Peyer's patch (tissue), 4 donors: ENCODE measurements at regions not wholly inside any gene's neighbourhood (a gene's known extent, or its start where the extent isn't known, plus 50 kb on each side); places are given as distances from the start of the nearest gene placed in this dataset.

Source experiments
- POLR2A ChIP-seq, 2 donors: fragments of 450-650 bp; IDR thresholded peaks; one replicate each; pipeline ENCODE4 v1.5.1; 2017; ENCODE audit warnings: antibody characterized with exemption in 2 of 2, mild to moderate bottlenecking in 2 of 2, moderate library complexity in 2 of 2
- TF ChIP-seq, protein P1 (sequence below), 6 experiments: fragments of 450-650 bp in 4 of 6; fragments of 200-600 bp in 2 of 6; sonication (generic) in 1 of 6; IDR thresholded peaks; one replicate each; pipeline ENCODE4 v1.5.1; 2017 to 2019; ENCODE audit warnings: antibody characterized with exemption in 6 of 6, mild to moderate bottlenecking in 3 of 6, moderate library complexity in 1 of 6

DNA sequence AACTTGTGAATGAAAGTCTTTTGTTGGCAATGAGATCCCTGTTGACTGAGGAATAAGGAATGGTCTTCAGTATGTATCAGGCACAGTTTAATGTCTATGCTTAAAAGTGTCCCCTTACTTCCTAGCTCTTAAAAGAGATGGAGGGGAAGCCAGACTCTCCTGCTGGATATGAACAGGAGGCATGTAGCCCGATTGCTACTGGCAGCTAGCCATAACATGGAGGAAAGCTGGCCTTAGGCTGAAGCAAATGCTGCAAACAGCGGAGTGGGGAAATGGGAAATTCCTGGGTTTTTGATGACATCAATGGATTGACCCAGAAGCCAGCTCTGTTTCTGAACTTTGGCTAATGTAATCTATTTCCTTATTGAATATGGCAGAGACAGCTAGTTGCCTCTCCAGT lies 266.1 kb downstream of the SLC4A3 start:
- TF ChIP-seq, protein P1, sequence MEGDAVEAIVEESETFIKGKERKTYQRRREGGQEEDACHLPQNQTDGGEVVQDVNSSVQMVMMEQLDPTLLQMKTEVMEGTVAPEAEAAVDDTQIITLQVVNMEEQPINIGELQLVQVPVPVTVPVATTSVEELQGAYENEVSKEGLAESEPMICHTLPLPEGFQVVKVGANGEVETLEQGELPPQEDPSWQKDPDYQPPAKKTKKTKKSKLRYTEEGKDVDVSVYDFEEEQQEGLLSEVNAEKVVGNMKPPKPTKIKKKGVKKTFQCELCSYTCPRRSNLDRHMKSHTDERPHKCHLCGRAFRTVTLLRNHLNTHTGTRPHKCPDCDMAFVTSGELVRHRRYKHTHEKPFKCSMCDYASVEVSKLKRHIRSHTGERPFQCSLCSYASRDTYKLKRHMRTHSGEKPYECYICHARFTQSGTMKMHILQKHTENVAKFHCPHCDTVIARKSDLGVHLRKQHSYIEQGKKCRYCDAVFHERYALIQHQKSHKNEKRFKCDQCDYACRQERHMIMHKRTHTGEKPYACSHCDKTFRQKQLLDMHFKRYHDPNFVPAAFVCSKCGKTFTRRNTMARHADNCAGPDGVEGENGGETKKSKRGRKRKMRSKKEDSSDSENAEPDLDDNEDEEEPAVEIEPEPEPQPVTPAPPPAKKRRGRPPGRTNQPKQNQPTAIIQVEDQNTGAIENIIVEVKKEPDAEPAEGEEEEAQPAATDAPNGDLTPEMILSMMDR (IDR thresholded peaks at IDR 0.05) = no peak
- TF ChIP-seq POLR2A (IDR thresholded peaks at IDR 0.05) = no peak
